Activated CD8-positive, alpha-beta memory T cell treated with anti-CD3 and anti-CD28 coated beads for 36 hours (primary cell): ENCODE measurements at regions not wholly inside any gene's neighbourhood (a gene's known extent, or its start where the extent isn't known, plus 50 kb on each side); places are given as distances from the start of the nearest gene placed in this dataset.

Source experiments
- CTCF ChIA-PET: fragments of 350-600 bp; sonication (Branson Sonifier 250); formaldehyde crosslinking; loops from one replicate; lab custom pipeline; 2021; ENCODE audit warnings: antibody characterized with exemption; lab: Charles Lee
- POLR2A ChIA-PET: fragments of 350-600 bp; sonication (Branson Sonifier 250); formaldehyde crosslinking; loops from one replicate; lab custom pipeline; 2021; ENCODE audit warnings: antibody characterized with exemption; lab: Charles Lee

GRCh38 chr5:22958462-22959262, 105.5 kb upstream of the CDH12 start:
- ChIA-PET CTCF (no interaction called here), POLR2A (no interaction called here)

- POLR2A ChIA-PET, result no interaction called here
- CTCF ChIA-PET, result no interaction called here
Observed at GRCh38 chr5:22947921-22948320, 94.8 kb upstream of the CDH12 start.

- CTCF ChIA-PET, result no interaction called here
- POLR2A ChIA-PET, result no interaction called here
Observed at GRCh38 chr5:22938362-22938761, 85.2 kb upstream of the CDH12 start.

- ChIA-PET POLR2A (no interaction called here), CTCF (no interaction called here)
Observed at GRCh38 chr5:22928821-22929482, 75.8 kb upstream of the CDH12 start.

GRCh38 chr5:22926574-22926973, 73.4 kb upstream of the CDH12 start:
- CTCF ChIA-PET, result no interaction called here
- POLR2A ChIA-PET, result no interaction called here

GRCh38 chr5:22918511-22918910, 65.4 kb upstream of the CDH12 start:
- ChIA-PET POLR2A (no interaction called here), CTCF (no interaction called here)

GRCh38 chr5:22916393-22916792, 63.2 kb upstream of the CDH12 start:
- POLR2A ChIA-PET, result no interaction called here
- CTCF ChIA-PET, result no interaction called here

- CTCF ChIA-PET, result no interaction called here
Observed at GRCh38 chr5:22911019-22911418, 57.9 kb upstream of the CDH12 start.

GRCh38 chr5:22910523-22910922, 57.4 kb upstream of the CDH12 start:
- ChIA-PET CTCF (no interaction called here), POLR2A (no interaction called here)

More at GRCh38 chr5:22911019-22911418, 57.9 kb upstream of the CDH12 start:
- POLR2A ChIA-PET, result no interaction called here

GRCh38 chr5:22908586-22908985, 55.4 kb upstream of the CDH12 start:
- POLR2A ChIA-PET, result no interaction called here
- CTCF ChIA-PET, result no interaction called here

- ChIA-PET POLR2A (no interaction called here), CTCF (no interaction called here)
Observed at GRCh38 chr5:22908129-22908528, 55.0 kb upstream of the CDH12 start.
